Posterior vena cava (tissue), 2 donors: ENCODE measurements at regions not wholly inside any gene's neighbourhood (a gene's known extent, or its start where the extent isn't known, plus 50 kb on each side); places are given as distances from the start of the nearest gene placed in this dataset.
"Not testable (repeated sequence)": the region's sequence is repeated elsewhere in the genome, so short reads cannot be mapped to it uniquely, and the experiment has no call there.

Experiments used
- DNase-seq: peaks from one replicate; pipeline ENCODE4 v3.0.0-alpha.2; 2020; ENCODE audit warnings: low spot score
- intact Hi-C, 2 donors: fragments of 100-400 bp; cut with DNase I; formaldehyde crosslinking; loops; one replicate each; pipeline versions ENCODE4 v1.14.1 to v1.14.2; 2022 to 2023
- donor health status: DM: yes; HTN: yes; CAD: no.
- donor health status: DM: yes; HTN: yes; CAD: no.

GRCh38 chr18:22494771-22495170 lies 77.1 kb upstream of the CTAGE1 start:
- intact Hi-C loops = no loop called here
- no peak for DNase-seq

- intact Hi-C loops = no loop called here
- no peak for DNase-seq
These were observed 81.7 kb upstream of the CTAGE1 start for GRCh38 chr18:22499421-22499820.

- intact Hi-C loops = no loop called here
- no peak for DNase-seq
These were observed 86.1 kb upstream of the CTAGE1 start for GRCh38 chr18:22503803-22504202.

DNA sequence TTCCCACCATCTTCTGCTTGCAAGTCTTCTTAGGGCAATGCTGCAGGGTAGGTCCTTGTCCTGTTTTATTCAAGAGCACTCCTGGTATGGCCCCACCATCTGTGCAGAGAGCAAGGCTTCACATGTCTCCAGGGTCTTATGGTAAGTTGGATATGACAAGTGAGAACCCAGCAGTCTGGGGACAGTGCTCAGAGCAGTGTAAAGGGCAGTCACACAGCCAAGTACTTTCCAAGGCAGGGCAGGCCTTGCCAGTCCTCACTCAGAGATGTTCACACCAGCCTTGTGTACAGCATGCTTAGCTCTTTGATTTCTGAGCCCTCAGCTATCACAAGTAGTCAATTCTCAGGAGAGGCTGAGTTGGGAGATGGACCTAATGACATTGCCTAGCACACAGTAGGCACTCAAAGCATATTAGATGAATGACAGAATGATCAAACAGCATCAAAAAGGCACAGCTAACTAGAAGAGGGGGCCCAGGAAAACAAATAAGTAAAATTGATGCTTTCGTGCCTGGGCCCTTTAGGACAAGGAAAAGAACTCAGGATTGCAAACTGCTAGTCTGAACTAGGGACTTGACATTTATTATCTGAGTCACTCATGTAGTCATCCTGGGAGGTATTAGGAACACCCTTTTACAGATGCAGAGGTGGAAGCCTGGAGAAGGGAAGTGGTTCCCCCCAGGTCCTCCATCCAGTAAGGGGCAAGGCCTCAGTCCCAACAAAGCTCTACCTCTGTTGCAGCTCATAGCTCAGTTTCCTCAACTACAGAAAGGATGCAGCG lies 86.7 kb upstream of the CTAGE1 start:
- intact Hi-C loops = no loop called here
- DNase-seq = no peak

- intact Hi-C loops = no loop called here
- DNase-seq = no peak
These were observed 87.5 kb upstream of the CTAGE1 start for GRCh38 chr18:22505141-22505591.

DNA sequence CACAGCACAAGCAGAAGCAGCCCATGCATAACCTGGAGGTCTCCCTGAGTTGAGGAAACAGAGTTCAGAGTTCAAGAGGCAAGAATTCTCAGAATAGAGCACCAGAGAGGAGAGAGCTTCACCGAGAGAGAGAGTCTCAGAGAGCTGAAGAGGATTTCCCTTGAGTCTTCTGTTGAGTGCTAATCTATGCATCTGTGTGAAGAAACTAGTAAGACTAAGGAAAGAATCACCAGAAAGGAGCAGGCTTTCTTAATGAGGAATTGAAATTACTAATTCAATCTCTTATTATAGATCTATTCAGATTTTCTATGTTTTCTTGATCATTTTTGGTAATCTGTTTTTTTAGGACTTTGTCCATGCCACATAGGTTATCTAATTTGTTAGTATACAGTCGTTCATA lies 89.3 kb upstream of the CTAGE1 start:
- intact Hi-C loops = no loop called here
- DNase-seq = no peak

DNA sequence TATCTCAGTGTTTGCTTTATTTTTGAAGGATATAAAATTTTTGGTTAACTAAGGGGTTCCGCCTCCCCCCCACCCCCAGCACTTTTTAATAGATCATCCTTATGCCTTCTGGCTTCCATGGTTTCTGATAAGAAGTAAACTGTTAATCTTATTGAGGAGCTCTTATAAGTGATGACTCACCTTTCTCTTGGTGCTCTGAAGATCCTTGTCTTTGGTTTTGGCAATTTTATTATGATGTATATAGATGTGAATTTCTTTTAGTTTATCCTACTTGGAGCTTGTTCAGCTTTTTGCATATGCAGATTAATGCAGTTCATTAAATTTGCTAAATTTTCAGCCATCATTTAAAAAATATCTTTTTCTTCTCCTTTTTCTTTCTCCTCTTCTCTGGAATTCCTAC lies 91.7 kb upstream of the CTAGE1 start:
- no peak for DNase-seq
- intact Hi-C loops = no loop called here

GRCh38 chr18:22510697-22511096 lies 93.0 kb upstream of the CTAGE1 start:
- DNase-seq = no peak
- intact Hi-C loops = no loop called here

DNA sequence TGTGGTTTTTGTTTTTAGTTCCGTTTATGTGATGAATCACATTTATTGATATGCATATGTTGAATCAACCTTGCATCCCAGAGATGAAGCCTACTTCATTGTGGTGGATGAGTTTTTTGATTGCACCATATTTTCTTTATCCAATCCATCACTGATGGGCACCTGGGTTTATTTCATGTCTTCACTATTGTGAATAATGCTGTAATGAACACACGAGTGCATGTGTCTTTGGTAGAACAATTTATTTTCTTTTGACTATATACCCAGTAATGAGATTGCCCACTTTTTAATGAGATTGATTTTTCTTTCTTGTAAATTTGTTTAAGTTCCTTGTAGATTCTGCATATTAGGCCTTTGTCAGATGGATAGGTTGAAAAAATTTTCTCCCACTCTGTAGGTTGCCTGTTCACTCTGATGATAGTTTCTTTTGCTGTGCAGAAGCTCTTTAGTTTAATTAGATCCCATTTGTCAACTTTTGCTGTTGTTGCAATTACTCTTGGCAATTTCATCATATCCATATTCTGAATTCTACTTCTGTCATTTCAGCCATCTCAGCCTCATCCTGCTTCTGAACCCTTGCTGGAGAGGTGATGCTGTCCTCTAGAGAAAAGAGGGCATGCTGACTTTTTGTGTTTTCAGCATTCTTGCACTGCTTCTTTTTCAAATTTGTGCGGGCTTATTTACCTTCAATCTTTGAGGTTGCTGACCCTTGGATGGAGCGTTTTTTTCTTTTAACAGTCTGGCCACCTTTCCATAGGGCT lies 96.2 kb upstream of the CTAGE1 start:
- intact Hi-C loops = no loop called here
- DNase-seq = no peak

DNA sequence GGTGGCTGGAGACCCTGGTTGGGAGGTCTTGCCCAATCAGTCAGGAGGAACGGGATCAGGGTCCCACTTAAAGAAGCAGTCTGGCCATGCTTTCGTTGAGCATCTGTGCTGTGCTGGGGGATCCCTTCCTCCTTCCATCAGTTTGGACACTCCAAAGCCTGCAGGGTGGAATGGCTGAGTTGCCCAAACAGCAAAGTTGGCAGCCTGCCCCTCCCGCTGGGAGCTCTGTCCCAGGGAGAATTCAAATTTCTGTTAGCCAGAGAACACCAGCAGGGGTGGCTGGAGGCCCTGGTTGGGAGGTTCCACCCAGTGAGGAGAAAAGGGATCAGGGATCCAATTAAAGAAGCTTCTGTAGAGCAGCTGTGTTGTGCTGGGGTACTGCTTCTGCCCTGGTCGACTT lies 96.9 kb upstream of the CTAGE1 start:
- no peak for DNase-seq
- intact Hi-C loops = no loop called here

DNA sequence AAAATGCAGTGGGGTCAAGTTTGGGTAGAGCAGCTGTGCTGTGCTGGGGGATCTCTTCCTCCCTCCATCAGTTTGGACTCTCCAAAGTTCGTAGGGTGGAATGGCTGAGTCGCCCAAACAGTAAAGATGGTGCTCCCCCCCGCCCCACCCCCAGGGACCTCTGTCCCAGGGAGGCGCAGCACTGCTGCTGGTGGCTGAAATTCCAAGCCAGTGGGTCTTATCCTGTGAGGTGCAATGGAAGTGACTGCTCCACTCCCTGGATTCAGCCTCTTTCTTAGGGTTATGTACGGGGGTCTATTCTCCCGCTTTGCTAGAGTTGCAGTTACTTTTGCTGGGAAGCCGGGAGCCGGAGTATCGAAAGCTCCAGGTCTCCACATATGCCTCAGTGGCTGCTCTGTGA lies 97.5 kb upstream of the CTAGE1 start:
- no peak for DNase-seq
- intact Hi-C loops = no loop called here

DNA sequence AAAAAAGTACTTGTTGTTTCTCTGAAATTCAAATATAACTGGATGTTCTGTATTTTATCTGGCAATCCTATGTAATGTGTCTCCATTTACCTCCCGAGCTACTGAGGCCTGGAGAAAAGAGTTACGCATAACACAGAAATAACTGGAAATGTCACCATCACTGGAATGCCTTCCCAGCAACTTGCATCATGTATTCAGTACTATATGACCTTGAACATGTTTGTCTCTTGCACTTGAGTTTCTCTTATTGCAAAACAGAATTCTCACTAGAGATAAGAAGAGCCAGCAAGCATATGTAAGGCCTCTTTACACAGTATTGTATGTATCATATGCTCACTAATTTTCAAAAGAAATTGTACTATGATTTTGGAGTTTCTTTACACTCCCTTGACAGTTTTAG lies 99.6 kb upstream of the CTAGE1 start:
- intact Hi-C loops = no loop called here
- no peak for DNase-seq

- intact Hi-C loops = no loop called here
- DNase-seq = no peak
These were observed 103.5 kb upstream of the CTAGE1 start for GRCh38 chr18:22521026-22521707.

DNA sequence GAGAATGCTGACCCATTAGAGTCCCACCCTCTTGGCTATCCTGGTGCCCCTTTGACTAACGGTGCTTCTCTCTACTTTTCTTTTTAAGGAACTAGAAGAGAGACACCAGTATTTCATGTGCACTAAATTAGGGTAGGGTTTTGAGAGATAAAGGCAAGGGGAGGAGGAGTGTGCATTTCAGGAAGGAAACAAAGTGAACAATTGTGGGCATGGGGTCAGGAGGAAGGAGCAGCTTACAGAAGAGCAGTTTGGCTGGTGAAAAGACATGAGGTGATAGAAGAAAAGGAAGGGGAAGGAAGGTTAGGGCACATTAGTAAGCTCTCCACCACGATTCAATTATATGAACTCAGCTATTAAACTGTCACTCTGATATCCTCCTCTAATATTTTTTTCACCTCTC lies 105.8 kb upstream of the CTAGE1 start:
- intact Hi-C loops = no loop called here
- DNase-seq = no peak

DNA sequence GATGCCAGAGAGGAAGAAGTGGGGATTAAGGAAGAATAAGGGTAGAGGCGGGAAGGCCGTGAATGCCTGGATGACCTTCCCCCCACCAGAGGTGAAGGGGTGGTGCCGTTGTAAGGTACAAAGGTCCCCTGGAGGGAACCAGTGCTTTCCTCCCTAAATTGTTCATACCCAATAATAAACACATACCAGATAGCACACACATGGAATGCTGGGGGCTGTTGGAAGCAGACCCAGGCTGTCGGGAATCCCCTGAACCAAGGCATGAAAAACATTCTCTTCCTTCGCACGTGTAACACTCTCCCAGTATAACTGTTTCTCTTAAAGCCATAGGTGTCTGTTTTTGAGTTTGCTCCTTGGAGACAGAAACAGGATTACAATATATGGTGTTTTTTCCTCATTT lies 107.1 kb upstream of the CTAGE1 start:
- intact Hi-C loops = no loop called here
- no peak for DNase-seq

DNA sequence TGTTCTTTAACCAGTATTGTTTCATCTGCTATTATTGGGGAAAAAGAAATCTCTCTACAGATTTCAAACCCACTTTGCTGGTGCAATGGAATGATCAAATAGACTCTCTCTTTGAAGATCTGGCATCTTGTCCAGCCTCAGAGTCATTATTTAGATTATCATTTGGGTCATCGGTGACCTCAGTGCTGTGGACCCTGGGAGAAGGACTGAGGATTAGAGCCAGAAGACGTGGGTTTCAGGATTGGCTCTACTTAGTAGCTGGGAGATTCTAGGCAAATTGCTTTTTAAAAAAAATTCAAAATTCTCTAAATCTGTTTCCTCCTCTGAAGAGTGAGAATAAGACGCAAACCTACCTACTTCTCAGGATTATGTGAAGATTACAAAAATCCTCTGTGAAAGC lies 107.6 kb upstream of the CTAGE1 start:
- intact Hi-C loops = no loop called here
- no peak for DNase-seq

GRCh38 chr18:22525883-22526282 lies 108.2 kb upstream of the CTAGE1 start:
- intact Hi-C loops = no loop called here
- DNase-seq = no peak

- intact Hi-C loops = no loop called here
- DNase-seq = no peak
These were observed 110.6 kb upstream of the CTAGE1 start for GRCh38 chr18:22528291-22528690.

GRCh38 chr18:22534706-22535105 lies 117.0 kb upstream of the CTAGE1 start:
- intact Hi-C loops = not testable (repeated sequence)

DNA sequence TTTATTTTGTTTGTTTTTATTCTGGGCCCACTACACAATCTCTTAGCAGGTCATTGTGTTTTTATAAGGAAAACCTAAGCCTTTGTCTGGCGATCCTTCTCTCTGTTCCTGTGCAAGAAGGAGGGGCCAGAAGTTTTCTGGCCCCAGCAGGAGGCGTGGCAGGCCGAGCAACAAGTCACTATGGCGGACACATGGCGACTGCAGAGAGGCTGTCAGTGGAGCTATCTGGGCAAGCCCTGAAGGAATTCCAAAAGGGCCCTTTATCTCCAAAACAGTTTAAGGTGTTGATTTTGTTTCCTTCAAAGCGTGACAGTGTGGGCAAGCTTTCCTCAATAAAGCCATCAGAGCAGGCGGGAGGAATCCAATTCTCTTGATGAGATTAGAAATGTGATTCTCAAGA lies 118.8 kb upstream of the CTAGE1 start:
- no peak for DNase-seq

More at GRCh38 chr18:22534706-22535105, 117.0 kb upstream of the CTAGE1 start:
- not testable (repeated sequence) for DNase-seq

More for the DNA sequence above, 118.8 kb upstream of the CTAGE1 start:
- intact Hi-C loops = no loop called here
